ENCODE measurements at regions not wholly inside any gene's neighbourhood (a gene's known extent, or its start where the extent isn't known, plus 50 kb on each side); places are given as distances from the start of the nearest gene placed in this dataset.

- TF ChIP-seq ETV6 (conservative IDR thresholded peaks at IDR 0.05 in 1 of 2, IDR thresholded peaks at IDR 0.05 in 1 of 2; ENCODE audit: borderline replicate concordance in 1 of 2, low read depth in 1 of 2), result no peak
- no peak for TF ChIP-seq POU2F2 (IDR thresholded peaks at IDR 0.05; ENCODE audit: borderline replicate concordance, low read depth, low read length)
- TF ChIP-seq NFYB (IDR thresholded peaks at IDR 0.05; ENCODE audit: insufficient read depth, low read depth, low read length), result no peak
- TF ChIP-seq SMC3 (IDR thresholded peaks at IDR 0.05; ENCODE audit: borderline replicate concordance, low read length), result no peak
- no peak for TF ChIP-seq NRF1 (conservative IDR thresholded peaks at IDR 0.05; ENCODE audit: low read depth, low read length)
- TF ChIP-seq IRF5 (IDR thresholded peaks at IDR 0.05; ENCODE audit: borderline replicate concordance), result no peak
Observed at GRCh38 chr13:59236944-59237343, 926.8 kb downstream of the DIAPH3 start (continued).

GRCh38 chr13:59247171-59247570, 916.6 kb downstream of the DIAPH3 start:
- DNase-seq (ENCODE audit: low read depth, low spot score) (no peak), FAIRE-seq (no peak), ATAC-seq (no peak)
- no TSS peak for BruUV-seq (replicated peaks)
- H2AFZ ChIP-seq (ENCODE audit: control insufficient read depth, low read depth, low read length), result no peak overlapping the region
- POLR2A ChIA-PET, result no interaction called here
- in situ Hi-C loops (cut with MboI) (no loop called here), intact Hi-C loops (cut with micrococcal nuclease; ENCODE audit: unreplicated experiment) (no loop called here)
- no peak overlapping the region for H3K27ac ChIP-seq (ENCODE audit: control insufficient read depth, insufficient read depth)
- no peaks in the 10 kb centered on the region for H4K20me1 ChIP-seq (ENCODE audit: control insufficient read depth, insufficient read depth)
- no peaks in the 10 kb centered on the region for H3K79me2 ChIP-seq (ENCODE audit: control insufficient read depth, insufficient read depth, low read length)
- no peak overlapping the region for H3K4me2 ChIP-seq (ENCODE audit: control insufficient read depth, insufficient read depth)
- no peaks in the 10 kb centered on the region for H3K4me1 ChIP-seq (ENCODE audit: control insufficient read depth, insufficient read depth, low read length)
- H3K27me3 ChIP-seq (replicated peaks in 1 of 2; ENCODE audit: control insufficient read depth in 2 of 2, insufficient read depth in 2 of 2, low read length in 1 of 2), result no peaks in the 10 kb centered on the region
- SMC1A ChIA-PET (ENCODE audit: uncharacterized antibody, unreplicated experiment), result interaction anchor here (0.5 kb wide), 1 partner anchor 970 kb away, joined by 3 read pairs; no protein-coding TSS in a partner anchor
- no peak for TF ChIP-seq ZZZ3 (IDR thresholded peaks at IDR 0.05; ENCODE audit: control insufficient read depth, insufficient read length, low read depth)
- no peak for TF ChIP-seq USF1 (IDR thresholded peaks at IDR 0.05; ENCODE audit: borderline replicate concordance, extremely low read length, insufficient read depth, low read depth, low read length)
- TF ChIP-seq ZNF274 (IDR thresholded peaks at IDR 0.05; ENCODE audit: insufficient read depth, insufficient read length), result no peak
- no peak for TF ChIP-seq SMAD5 (IDR thresholded peaks at IDR 0.05; ENCODE audit: low read depth)
- no peak overlapping the region for H3K4me3 ChIP-seq
- CTCF ChIA-PET, result no interaction called here
- 40% methylated on average over 5 of the region's 5 CpGs for WGBS (ENCODE audit: insufficient coverage, insufficient replicate concordance, low lambda C conversion rate, missing lambda C conversion rate)
- no peak overlapping the region for H3K9ac ChIP-seq (ENCODE audit: control insufficient read depth, insufficient read depth, low read length)
- RAD21 ChIA-PET (ENCODE audit: unreplicated experiment), result no interaction called here
- no peaks in the 10 kb centered on the region for H3K9me3 ChIP-seq (replicated peaks; ENCODE audit: control insufficient read depth, insufficient read depth, low read length)
- H3K36me3 ChIP-seq (ENCODE audit: control insufficient read depth in 2 of 2, insufficient read depth in 2 of 2, low read length in 1 of 2), result no peaks in the 10 kb centered on the region
